ENCODE measurements at regions not wholly inside any gene's neighbourhood (a gene's known extent, or its start where the extent isn't known, plus 50 kb on each side); places are given as distances from the start of the nearest gene placed in this dataset.
"Not testable (repeated sequence)": the region's sequence is repeated elsewhere in the genome, so short reads cannot be mapped to it uniquely, and the experiment has no call there.

GRCh38 chr20:48524582-48524981 is 303.2 kb downstream of the PREX1 start:
- Histone ChIP-seq H3K27me3 (peaks cover 0 to 25% of the 10 kb centered on the region in 2 donors), H3K4me1 (no peaks in the 10 kb centered on the region), H3K36me3 (no peaks in the 10 kb centered on the region), H3K9me3 (no peaks in the 10 kb centered on the region), H3K27ac (no peak overlapping the region), H3K4me3 (no peak overlapping the region)
- intact Hi-C loops (cut with DNase I; ENCODE audit: low total_unique reads): no loop called here
- DNase-seq: no peak
- no peak for TF ChIP-seq CTCF (IDR thresholded peaks at IDR 0.05)

GRCh38 chr20:48523191-48523995 is 304.4 kb downstream of the PREX1 start:
- DNase-seq: no peak
- H3K36me3 ChIP-seq: no peaks in the 10 kb centered on the region
- intact Hi-C loops (cut with DNase I; ENCODE audit: low total_unique reads): no loop called here
- H3K4me1 ChIP-seq: no peaks in the 10 kb centered on the region
- peaks cover 0 to 20% of the 10 kb centered on the region in 2 donors for H3K27me3 ChIP-seq
- TF ChIP-seq CTCF (IDR thresholded peaks at IDR 0.05): no peak
- H3K27ac ChIP-seq: no peak overlapping the region
- H3K4me3 ChIP-seq: no peak overlapping the region
- H3K9me3 ChIP-seq: no peaks in the 10 kb centered on the region

GRCh38 chr20:48521121-48521520 is 306.7 kb downstream of the PREX1 start:
- no peak for DNase-seq
- intact Hi-C loops (cut with DNase I; ENCODE audit: low total_unique reads): no loop called here
- H3K9me3 ChIP-seq: no peaks in the 10 kb centered on the region
- H3K4me3 ChIP-seq: no peak overlapping the region
- no peak for TF ChIP-seq CTCF (IDR thresholded peaks at IDR 0.05)
- H3K4me1 ChIP-seq: no peaks in the 10 kb centered on the region
- H3K27me3 ChIP-seq: peaks cover 0 to 5% of the 10 kb centered on the region in 2 donors
- H3K27ac ChIP-seq: no peak overlapping the region
- no peaks in the 10 kb centered on the region for H3K36me3 ChIP-seq

GRCh38 chr20:48516196-48516595 is 311.6 kb downstream of the PREX1 start:
- intact Hi-C loops (cut with DNase I; ENCODE audit: low total_unique reads): loop anchor here (5.0 kb wide), 1 partner anchor 619 kb away; no protein-coding TSS in a partner anchor
- not testable (repeated sequence) for H3K4me3 ChIP-seq, H3K27ac ChIP-seq, H3K9me3 ChIP-seq, H3K27me3 ChIP-seq, H3K36me3 ChIP-seq, H3K4me1 ChIP-seq
- DNase-seq: peak in 1 of 2 donors; percentile 46

GRCh38 chr20:48514577-48514976 is 313.2 kb downstream of the PREX1 start:
- H3K4me1 ChIP-seq; H3K4me3 ChIP-seq; H3K27me3 ChIP-seq; H3K9me3 ChIP-seq; H3K36me3 ChIP-seq; DNase-seq; intact Hi-C loops (cut with DNase I; ENCODE audit: low total_unique reads); H3K27ac ChIP-seq: not testable (repeated sequence)

GRCh38 chr20:48512539-48512938 is 315.3 kb downstream of the PREX1 start:
- H3K27me3 ChIP-seq; H3K4me1 ChIP-seq; intact Hi-C loops (cut with DNase I; ENCODE audit: low total_unique reads); H3K4me3 ChIP-seq; H3K9me3 ChIP-seq; H3K36me3 ChIP-seq; DNase-seq; H3K27ac ChIP-seq: not testable (repeated sequence)

- H3K4me3 ChIP-seq; intact Hi-C loops (cut with DNase I; ENCODE audit: low total_unique reads); DNase-seq; H3K27me3 ChIP-seq; H3K27ac ChIP-seq; H3K36me3 ChIP-seq; H3K9me3 ChIP-seq; H3K4me1 ChIP-seq: not testable (repeated sequence)
These were observed 322.7 kb downstream of the PREX1 start for GRCh38 chr20:48505066-48505465.
